ENCODE measurements at regions not wholly inside any gene's neighbourhood (a gene's known extent, or its start where the extent isn't known, plus 50 kb on each side); places are given as distances from the start of the nearest gene placed in this dataset.

- H4K91ac ChIP-seq (ENCODE audit: low read depth, low read length, poor library complexity) = no peak overlapping the region
- WGBS, 2 donors (ENCODE audit: extremely low coverage in 2 of 2, insufficient read length in 2 of 2, insufficient replicate concordance in 1 of 2) = no CpG with 5 or more reads among the region's 2 CpGs
- no peak for DNase-seq (ENCODE audit: low spot score)
- H3K36me3 ChIP-seq (replicated peaks in 1 of 2; ENCODE audit: control insufficient read depth in 2 of 2, insufficient read depth in 2 of 2, low read length in 2 of 2) = no peaks in the 10 kb centered on the region
- no peaks in the 10 kb centered on the region for H3K9me3 ChIP-seq (replicated peaks in 1 of 2; ENCODE audit: control insufficient read depth in 2 of 2, insufficient read depth in 1 of 2, low read depth in 1 of 2, low read length in 2 of 2)
- no peak overlapping the region for H3K4ac ChIP-seq (ENCODE audit: low read length)
- H2BK12ac ChIP-seq (ENCODE audit: low read length) = no peak overlapping the region
- no peak overlapping the region for H3K23ac ChIP-seq (ENCODE audit: low read depth, low read length, poor library complexity)
- H3K9ac ChIP-seq (ENCODE audit: low read depth, low read length, poor library complexity) = no peak overlapping the region
- no peak overlapping the region for H2BK15ac ChIP-seq (ENCODE audit: low read length)
- H3K27ac ChIP-seq (replicated peaks; ENCODE audit: low read length) = no peak overlapping the region
- no peaks in the 10 kb centered on the region for H3K79me1 ChIP-seq (ENCODE audit: low read depth, low read length)
- peaks cover 0 to 5% of the 10 kb centered on the region in 2 donors for H3K4me1 ChIP-seq (ENCODE audit: control insufficient read depth in 2 of 2, insufficient read depth in 1 of 2, low read depth in 1 of 2, low read length in 2 of 2)
- no peak overlapping the region for H2AK5ac ChIP-seq (ENCODE audit: low read depth, low read length)
- H3K18ac ChIP-seq (ENCODE audit: low read length) = no peak overlapping the region
- H3K27me3 ChIP-seq (ENCODE audit: control insufficient read depth in 3 of 3, insufficient read depth in 3 of 3, low read depth in 1 of 3, low read length in 3 of 3) = peaks cover 0 to 10% (median 0%) of the 10 kb centered on the region in 3 experiments
- H2BK5ac ChIP-seq (ENCODE audit: low read length) = no peak overlapping the region
- H3K4me3 ChIP-seq (ENCODE audit: low read length in 2 of 2) = no peak overlapping the region
- no peak overlapping the region for H2AFZ ChIP-seq (ENCODE audit: low read length)
- H4K8ac ChIP-seq (ENCODE audit: low read depth, low read length) = no peak overlapping the region
- no peak overlapping the region for H3K4me2 ChIP-seq (ENCODE audit: insufficient read depth, low read length, poor library complexity, severe bottlenecking)
- no peak overlapping the region for H3K14ac ChIP-seq (ENCODE audit: low read length)
- H2BK120ac ChIP-seq (ENCODE audit: low read depth, low read length) = no peak overlapping the region
These were observed 214.1 kb downstream of the SHQ1 start for GRCh38 chr3:72634128-72634527.

- no peak overlapping the region for H3K14ac ChIP-seq (ENCODE audit: low read length)
These were observed 214.7 kb downstream of the SHQ1 start for GRCh38 chr3:72633534-72633933.

GRCh38 chr3:72633121-72633520, 215.1 kb downstream of the SHQ1 start:
- H3K79me1 ChIP-seq (ENCODE audit: low read depth, low read length) = no peaks in the 10 kb centered on the region
- no peak overlapping the region for H2BK120ac ChIP-seq (ENCODE audit: low read depth, low read length)
- H3K14ac ChIP-seq (ENCODE audit: low read length) = no peak overlapping the region
- peaks cover 0 to 6% of the 10 kb centered on the region in 2 donors for H3K4me1 ChIP-seq (ENCODE audit: control insufficient read depth in 2 of 2, insufficient read depth in 1 of 2, low read depth in 1 of 2, low read length in 2 of 2)
- peaks cover 0 to 10% (median 0%) of the 10 kb centered on the region in 3 experiments for H3K27me3 ChIP-seq (ENCODE audit: control insufficient read depth in 3 of 3, insufficient read depth in 3 of 3, low read depth in 1 of 3, low read length in 3 of 3)
- H3K9ac ChIP-seq (ENCODE audit: low read depth, low read length, poor library complexity) = no peak overlapping the region
- no peak for DNase-seq (ENCODE audit: low spot score)
- H4K8ac ChIP-seq (ENCODE audit: low read depth, low read length) = no peak overlapping the region
- no peak overlapping the region for H2BK5ac ChIP-seq (ENCODE audit: low read length)
- no peak overlapping the region for H2BK12ac ChIP-seq (ENCODE audit: low read length)
- H4K91ac ChIP-seq (ENCODE audit: low read depth, low read length, poor library complexity) = no peak overlapping the region
- no peak overlapping the region for H2AFZ ChIP-seq (ENCODE audit: low read length)
- H3K9me3 ChIP-seq (replicated peaks in 1 of 2; ENCODE audit: control insufficient read depth in 2 of 2, insufficient read depth in 1 of 2, low read depth in 1 of 2, low read length in 2 of 2) = no peaks in the 10 kb centered on the region
- no peak overlapping the region for H2AK5ac ChIP-seq (ENCODE audit: low read depth, low read length)
- no peak overlapping the region for H3K27ac ChIP-seq (replicated peaks; ENCODE audit: low read length)
- no peak overlapping the region for H3K4ac ChIP-seq (ENCODE audit: low read length)
- H3K4me3 ChIP-seq (ENCODE audit: low read length in 2 of 2) = no peak overlapping the region
- no peak overlapping the region for H3K23ac ChIP-seq (ENCODE audit: low read depth, low read length, poor library complexity)
- WGBS, 2 donors (ENCODE audit: extremely low coverage in 2 of 2, insufficient read length in 2 of 2, insufficient replicate concordance in 1 of 2) = no CpG with 5 or more reads among the region's 4 CpGs
- no peaks in the 10 kb centered on the region for H3K36me3 ChIP-seq (replicated peaks in 1 of 2; ENCODE audit: control insufficient read depth in 2 of 2, insufficient read depth in 2 of 2, low read length in 2 of 2)
- no peak overlapping the region for H2BK15ac ChIP-seq (ENCODE audit: low read length)
- no peak overlapping the region for H3K4me2 ChIP-seq (ENCODE audit: insufficient read depth, low read length, poor library complexity, severe bottlenecking)
- H3K18ac ChIP-seq (ENCODE audit: low read length) = no peak overlapping the region

More at GRCh38 chr3:72633534-72633933, 214.7 kb downstream of the SHQ1 start:
- Histone ChIP-seq H3K27ac (replicated peaks; ENCODE audit: low read length) (no peak overlapping the region), H3K4me1 (ENCODE audit: control insufficient read depth in 2 of 2, insufficient read depth in 1 of 2, low read depth in 1 of 2, low read length in 2 of 2) (peaks cover 0 to 6% of the 10 kb centered on the region in 2 donors), H3K18ac (ENCODE audit: low read length) (no peak overlapping the region), H3K9ac (ENCODE audit: low read depth, low read length, poor library complexity) (no peak overlapping the region), H3K79me1 (ENCODE audit: low read depth, low read length) (no peaks in the 10 kb centered on the region), H3K9me3 (replicated peaks in 1 of 2; ENCODE audit: control insufficient read depth in 2 of 2, insufficient read depth in 1 of 2, low read depth in 1 of 2, low read length in 2 of 2) (no peaks in the 10 kb centered on the region), H2AFZ (ENCODE audit: low read length) (no peak overlapping the region), H3K4me2 (ENCODE audit: insufficient read depth, low read length, poor library complexity, severe bottlenecking) (no peak overlapping the region), H2BK15ac (ENCODE audit: low read length) (no peak overlapping the region), H3K23ac (ENCODE audit: low read depth, low read length, poor library complexity) (no peak overlapping the region), H2BK12ac (ENCODE audit: low read length) (no peak overlapping the region), H3K4ac (ENCODE audit: low read length) (no peak overlapping the region), H4K91ac (ENCODE audit: low read depth, low read length, poor library complexity) (no peak overlapping the region), H3K4me3 (ENCODE audit: low read length in 2 of 2) (no peak overlapping the region), H3K36me3 (replicated peaks in 1 of 2; ENCODE audit: control insufficient read depth in 2 of 2, insufficient read depth in 2 of 2, low read length in 2 of 2) (no peaks in the 10 kb centered on the region), H2BK120ac (ENCODE audit: low read depth, low read length) (no peak overlapping the region), H3K27me3 (ENCODE audit: control insufficient read depth in 3 of 3, insufficient read depth in 3 of 3, low read depth in 1 of 3, low read length in 3 of 3) (peaks cover 0 to 10% (median 0%) of the 10 kb centered on the region in 3 experiments), H2BK5ac (ENCODE audit: low read length) (no peak overlapping the region), H4K8ac (ENCODE audit: low read depth, low read length) (no peak overlapping the region), H2AK5ac (ENCODE audit: low read depth, low read length) (no peak overlapping the region)
- WGBS, 2 donors (ENCODE audit: extremely low coverage in 2 of 2, insufficient read length in 2 of 2, insufficient replicate concordance in 1 of 2) = no CpG with 5 or more reads among the region's 5 CpGs
- no peak for DNase-seq (ENCODE audit: low spot score)

- Histone ChIP-seq H3K27me3 (ENCODE audit: control insufficient read depth in 3 of 3, insufficient read depth in 3 of 3, low read depth in 1 of 3, low read length in 3 of 3) (peaks cover 0 to 10% (median 0%) of the 10 kb centered on the region in 3 experiments), H4K91ac (ENCODE audit: low read depth, low read length, poor library complexity) (no peak overlapping the region), H3K23ac (ENCODE audit: low read depth, low read length, poor library complexity) (no peak overlapping the region), H3K4ac (ENCODE audit: low read length) (no peak overlapping the region), H2AFZ (ENCODE audit: low read length) (no peak overlapping the region), H3K4me1 (ENCODE audit: control insufficient read depth in 2 of 2, insufficient read depth in 1 of 2, low read depth in 1 of 2, low read length in 2 of 2) (peaks cover 0 to 6% of the 10 kb centered on the region in 2 donors), H2BK15ac (ENCODE audit: low read length) (no peak overlapping the region), H3K4me2 (ENCODE audit: insufficient read depth, low read length, poor library complexity, severe bottlenecking) (no peak overlapping the region), H2BK5ac (ENCODE audit: low read length) (no peak overlapping the region), H3K18ac (ENCODE audit: low read length) (no peak overlapping the region), H3K9ac (ENCODE audit: low read depth, low read length, poor library complexity) (no peak overlapping the region), H3K27ac (replicated peaks; ENCODE audit: low read length) (no peak overlapping the region), H3K36me3 (replicated peaks in 1 of 2; ENCODE audit: control insufficient read depth in 2 of 2, insufficient read depth in 2 of 2, low read length in 2 of 2) (no peaks in the 10 kb centered on the region), H2BK120ac (ENCODE audit: low read depth, low read length) (no peak overlapping the region), H2AK5ac (ENCODE audit: low read depth, low read length) (no peak overlapping the region), H2BK12ac (ENCODE audit: low read length) (no peak overlapping the region), H3K79me1 (ENCODE audit: low read depth, low read length) (no peaks in the 10 kb centered on the region), H4K8ac (ENCODE audit: low read depth, low read length) (no peak overlapping the region), H3K4me3 (ENCODE audit: low read length in 2 of 2) (no peak overlapping the region), H3K14ac (ENCODE audit: low read length) (no peak overlapping the region), H3K9me3 (replicated peaks in 1 of 2; ENCODE audit: control insufficient read depth in 2 of 2, insufficient read depth in 1 of 2, low read depth in 1 of 2, low read length in 2 of 2) (no peaks in the 10 kb centered on the region)
- WGBS, 2 donors (ENCODE audit: extremely low coverage in 2 of 2, insufficient read length in 2 of 2, insufficient replicate concordance in 1 of 2) = no CpG with 5 or more reads among the region's 5 CpGs
- DNase-seq (ENCODE audit: low spot score) = no peak
These were observed 216.1 kb downstream of the SHQ1 start for GRCh38 chr3:72632129-72632528.

All from neuronal stem cell (in vitro differentiated cells).